BJ (cell line): ENCODE measurements at regions not wholly inside any gene's neighbourhood (a gene's known extent, or its start where the extent isn't known, plus 50 kb on each side); places are given as distances from the start of the nearest gene placed in this dataset.

ENCODE experiments used
- CTCF ChIA-PET: fragments of 350-600 bp; formaldehyde crosslinking; extraction: SDS; loops from one replicate; lab custom pipeline; 2021; ENCODE audit warnings: antibody characterized with exemption, inconsistent platforms; lab: Yijun Ruan, JAX
- POLR2A ChIA-PET: fragments of 300-600 bp; sonication (Branson Sonifier 250); formaldehyde crosslinking; extraction: SDS; loops from one replicate; lab custom pipeline; 2021; ENCODE audit warnings: antibody characterized with exemption; lab: Charles Lee
- DNase-seq: peaks from one replicate; pipeline ENCODE4 v3.0.0-alpha.2; 2011; ENCODE audit warnings: low read depth
- H3K27me3 ChIP-seq: 2 replicates; pipeline ENCODE4 v1.6.0; 2011; ENCODE audit warnings: low read length; ENCODE audit not compliant: control insufficient read depth, insufficient read depth
- H3K36me3 ChIP-seq: 2 replicates; pipeline ENCODE4 v1.5.1; 2011; ENCODE audit warnings: low read length; ENCODE audit not compliant: control insufficient read depth, insufficient read depth
- H3K4me3 ChIP-seq: 2 replicates; pipeline ENCODE4 v1.5.1; 2011; ENCODE audit warnings: low read depth, mild to moderate bottlenecking, control low read depth, low read length
- TF ChIP-seq, protein P1 (sequence below): IDR thresholded peaks from 2 replicates; pipeline ENCODE4 v1.5.1; 2011; ENCODE audit warnings: low read depth, mild to moderate bottlenecking, control low read depth, inconsistent platforms, low read length, moderate library complexity; ENCODE audit not compliant: insufficient read depth

DNA sequence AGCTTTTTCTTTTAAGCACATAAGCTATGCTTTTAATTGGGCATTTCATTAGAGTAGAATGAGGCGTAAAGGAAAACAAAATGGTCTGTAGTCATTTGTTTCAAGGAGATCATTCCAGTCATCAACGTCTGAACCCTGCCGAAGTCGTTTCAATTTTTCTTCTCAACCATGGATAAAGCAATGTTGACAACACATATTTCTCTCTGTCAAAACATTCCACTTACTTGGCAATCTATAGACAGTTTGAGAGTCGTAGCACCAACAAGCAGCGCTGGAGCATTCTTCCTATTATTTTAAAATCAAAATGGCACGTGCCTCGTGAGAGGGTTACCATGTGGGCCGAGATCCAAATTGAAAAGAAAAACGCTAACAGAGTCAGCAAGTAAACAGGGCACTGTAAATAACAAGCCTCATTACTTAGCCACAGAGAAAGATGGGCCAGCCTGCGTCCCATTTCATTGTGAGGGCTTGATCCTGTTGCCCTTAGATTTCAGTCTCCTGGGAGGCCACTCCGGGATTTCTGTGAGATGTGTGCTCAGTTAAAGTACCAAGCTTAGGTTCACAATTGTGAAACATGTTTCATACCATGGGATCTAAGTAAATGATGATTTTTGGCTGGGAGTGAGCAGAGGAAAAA lies 422.9 kb downstream of the DTWD2 start:
- TF ChIP-seq, protein P1, sequence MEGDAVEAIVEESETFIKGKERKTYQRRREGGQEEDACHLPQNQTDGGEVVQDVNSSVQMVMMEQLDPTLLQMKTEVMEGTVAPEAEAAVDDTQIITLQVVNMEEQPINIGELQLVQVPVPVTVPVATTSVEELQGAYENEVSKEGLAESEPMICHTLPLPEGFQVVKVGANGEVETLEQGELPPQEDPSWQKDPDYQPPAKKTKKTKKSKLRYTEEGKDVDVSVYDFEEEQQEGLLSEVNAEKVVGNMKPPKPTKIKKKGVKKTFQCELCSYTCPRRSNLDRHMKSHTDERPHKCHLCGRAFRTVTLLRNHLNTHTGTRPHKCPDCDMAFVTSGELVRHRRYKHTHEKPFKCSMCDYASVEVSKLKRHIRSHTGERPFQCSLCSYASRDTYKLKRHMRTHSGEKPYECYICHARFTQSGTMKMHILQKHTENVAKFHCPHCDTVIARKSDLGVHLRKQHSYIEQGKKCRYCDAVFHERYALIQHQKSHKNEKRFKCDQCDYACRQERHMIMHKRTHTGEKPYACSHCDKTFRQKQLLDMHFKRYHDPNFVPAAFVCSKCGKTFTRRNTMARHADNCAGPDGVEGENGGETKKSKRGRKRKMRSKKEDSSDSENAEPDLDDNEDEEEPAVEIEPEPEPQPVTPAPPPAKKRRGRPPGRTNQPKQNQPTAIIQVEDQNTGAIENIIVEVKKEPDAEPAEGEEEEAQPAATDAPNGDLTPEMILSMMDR: no peak
- no peak for DNase-seq
- Histone ChIP-seq H3K36me3 (no peaks in the 10 kb centered on the region), H3K4me3 (no peak overlapping the region), H3K27me3 (no peaks in the 10 kb centered on the region)
- ChIA-PET CTCF (no interaction called here), POLR2A (no interaction called here)

DNA sequence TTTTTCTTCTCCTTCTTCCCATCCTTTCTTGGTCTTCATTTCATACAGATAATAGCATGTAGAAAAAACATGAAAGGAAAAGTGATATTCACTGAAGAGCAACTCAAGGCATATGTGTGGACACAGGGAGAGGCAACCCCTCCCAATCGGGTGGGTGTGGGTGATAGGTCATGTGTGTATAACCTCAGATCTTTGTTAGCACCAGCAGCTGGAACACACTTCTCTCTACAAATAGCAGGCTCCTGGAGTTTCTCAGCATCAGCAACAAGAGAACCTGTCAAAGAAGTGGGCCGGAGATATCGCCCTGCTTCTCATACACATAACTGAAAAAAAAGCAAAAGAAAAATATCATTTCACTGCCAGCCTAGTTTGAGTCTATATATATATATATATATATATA lies 426.4 kb downstream of the DTWD2 start:
- TF ChIP-seq, protein P1: no peak
- ChIA-PET CTCF (no interaction called here), POLR2A (no interaction called here)
- DNase-seq: no peak
- H3K36me3 ChIP-seq: no peaks in the 10 kb centered on the region
- H3K4me3 ChIP-seq: no peak overlapping the region
- H3K27me3 ChIP-seq: no peaks in the 10 kb centered on the region

DNA sequence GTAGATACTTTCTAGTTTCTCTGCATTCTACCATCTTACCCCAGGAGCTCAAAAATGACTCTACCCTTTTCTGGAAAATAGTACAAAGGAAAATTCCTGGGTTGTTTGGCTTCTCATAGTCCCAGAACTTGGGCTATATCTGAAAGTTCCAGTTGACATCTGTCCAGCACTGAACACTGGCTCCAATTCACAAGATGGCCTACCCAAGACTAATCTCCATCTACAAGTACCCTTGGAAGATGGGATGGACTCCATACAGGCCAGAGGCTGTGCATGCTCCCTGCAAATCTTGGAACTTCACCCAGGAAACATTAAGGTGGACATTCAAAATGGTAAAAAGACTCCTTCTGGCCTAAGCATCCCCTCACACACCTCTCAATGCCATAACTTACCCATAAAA lies 427.1 kb downstream of the DTWD2 start:
- no peak for DNase-seq
- Histone ChIP-seq H3K36me3 (no peaks in the 10 kb centered on the region), H3K27me3 (no peaks in the 10 kb centered on the region), H3K4me3 (no peak overlapping the region)
- ChIA-PET POLR2A (no interaction called here), CTCF (no interaction called here)
- TF ChIP-seq, protein P1: no peak

DNA sequence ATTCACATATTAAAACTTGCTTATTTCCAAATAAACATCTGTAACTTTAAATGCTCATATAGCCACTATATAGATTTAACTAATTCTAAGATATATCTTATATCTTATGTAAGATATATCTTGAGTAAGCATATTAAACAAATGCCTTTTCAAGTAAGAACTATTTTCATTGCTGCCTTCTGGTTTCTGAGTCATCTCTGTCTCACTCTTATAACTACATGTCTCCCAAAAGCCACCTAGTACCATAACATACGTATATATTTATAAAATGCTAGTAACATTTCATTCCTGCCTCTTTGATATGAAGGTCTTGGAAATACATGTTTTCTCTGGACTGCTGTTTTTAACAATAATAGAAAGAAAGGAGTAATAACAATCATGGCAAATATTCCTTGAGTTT lies 429.5 kb downstream of the DTWD2 start:
- CTCF ChIA-PET: no interaction called here
- TF ChIP-seq, protein P1: no peak

DNA sequence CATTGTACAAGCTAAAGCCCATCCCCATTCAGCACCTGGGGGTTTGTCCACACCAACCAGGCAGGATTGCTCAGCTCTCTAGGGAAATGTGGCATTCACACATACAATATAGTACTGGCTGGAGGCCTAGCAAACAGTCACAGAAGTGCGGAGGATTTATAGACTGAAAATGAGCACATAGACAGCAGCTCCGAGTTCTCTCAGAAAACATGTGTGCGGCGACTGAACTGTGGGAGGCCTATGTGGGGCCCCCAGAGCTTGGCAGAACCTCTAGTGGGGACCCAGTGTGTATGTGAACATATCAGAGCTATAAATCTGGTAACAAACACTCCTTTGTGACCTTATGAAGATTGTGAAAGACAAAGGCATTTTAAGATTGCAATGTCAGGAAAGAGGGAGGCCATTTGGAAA lies 431.1 kb downstream of the DTWD2 start:
- no peaks in the 10 kb centered on the region for H3K27me3 ChIP-seq
- TF ChIP-seq, protein P1: no peak
- H3K36me3 ChIP-seq: no peaks in the 10 kb centered on the region
- ChIA-PET POLR2A (no interaction called here), CTCF (interaction anchor here (1.1 kb wide), 1 partner anchor 54 kb away, joined by 3 read pairs; no protein-coding TSS in a partner anchor)
- H3K4me3 ChIP-seq: no peak overlapping the region
- DNase-seq: peak; percentile 30

More for the DNA sequence above, 429.5 kb downstream of the DTWD2 start:
- no peak for DNase-seq
- POLR2A ChIA-PET: no interaction called here
- Histone ChIP-seq H3K27me3 (no peaks in the 10 kb centered on the region), H3K36me3 (no peaks in the 10 kb centered on the region), H3K4me3 (no peak overlapping the region)
